Esophagus squamous epithelium (tissue), 5 donors: ENCODE measurements at regions not wholly inside any gene's neighbourhood (a gene's known extent, or its start where the extent isn't known, plus 50 kb on each side); places are given as distances from the start of the nearest gene placed in this dataset.

Experiments
- DNase-seq: peaks from one replicate; lab custom pipeline; 2025; lab: John Stamatoyannopoulos, UW
- H3K27ac ChIP-seq, 4 donors: fragments of 200-600 bp; sonication (generic); one replicate each; pipeline ENCODE4 v1.5.1; 2016 to 2019; ENCODE audit warnings: mild to moderate bottlenecking in 1 of 4
- H3K27me3 ChIP-seq, 4 donors: fragments of 200-600 bp; sonication (generic); 1 replicate in 3 of 4; 2 replicates in 1 of 4; pipeline versions ENCODE4 v1.5.1 to v1.6.0; 2017 to 2021; ENCODE audit warnings: antibody characterized with exemption in 1 of 4
- H3K36me3 ChIP-seq, 3 donors: fragments of 200-600 bp; sonication (generic); one replicate each; pipeline ENCODE4 v1.5.1; 2016 to 2019
- H3K4me1 ChIP-seq, 3 donors: fragments of 200-600 bp; sonication (generic); one replicate each; pipeline ENCODE4 v1.5.1; 2017 to 2019
- H3K4me3 ChIP-seq, 4 donors: fragments of 200-600 bp; sonication (generic); 1 replicate in 3 of 4; 2 replicates in 1 of 4; pipeline ENCODE4 v1.5.1; 2016 to 2019; ENCODE audit warnings: mild to moderate bottlenecking in 2 of 4, moderate library complexity in 1 of 4
- H3K9me3 ChIP-seq, 3 donors: fragments of 200-600 bp; sonication (generic); one replicate each; pipeline ENCODE4 v1.5.1; 2016 to 2019
- POLR2A ChIP-seq, 4 donors: fragments of 450-650 bp; IDR thresholded peaks; one replicate each; pipeline ENCODE4 v1.6.1; 2017; ENCODE audit warnings: antibody characterized with exemption in 4 of 4, mild to moderate bottlenecking in 4 of 4, moderate library complexity in 3 of 4
- WGBS, 2 donors: methylation state at CpG; one replicate each; pipeline ENCODE4 v1.1.5; 2018; 5-methylcytosine and 5-hydroxymethylcytosine counted together
- intact Hi-C: fragments of 100-400 bp; cut with DNase I; formaldehyde crosslinking; loops from one replicate; pipeline ENCODE4 v1.15.0; 2022
- TF ChIP-seq, protein P1 (sequence below), 6 experiments: fragments of 450-650 bp in 4 of 6; fragments of 200-600 bp in 2 of 6; sonication (generic) in 2 of 6; IDR thresholded peaks; one replicate each; pipeline ENCODE4 v1.5.1; 2016 to 2019; ENCODE audit warnings: antibody characterized with exemption in 6 of 6, mild to moderate bottlenecking in 4 of 6, moderate library complexity in 4 of 6
- donor health status: DM: yes; HTN: yes; CAD: no.

DNA sequence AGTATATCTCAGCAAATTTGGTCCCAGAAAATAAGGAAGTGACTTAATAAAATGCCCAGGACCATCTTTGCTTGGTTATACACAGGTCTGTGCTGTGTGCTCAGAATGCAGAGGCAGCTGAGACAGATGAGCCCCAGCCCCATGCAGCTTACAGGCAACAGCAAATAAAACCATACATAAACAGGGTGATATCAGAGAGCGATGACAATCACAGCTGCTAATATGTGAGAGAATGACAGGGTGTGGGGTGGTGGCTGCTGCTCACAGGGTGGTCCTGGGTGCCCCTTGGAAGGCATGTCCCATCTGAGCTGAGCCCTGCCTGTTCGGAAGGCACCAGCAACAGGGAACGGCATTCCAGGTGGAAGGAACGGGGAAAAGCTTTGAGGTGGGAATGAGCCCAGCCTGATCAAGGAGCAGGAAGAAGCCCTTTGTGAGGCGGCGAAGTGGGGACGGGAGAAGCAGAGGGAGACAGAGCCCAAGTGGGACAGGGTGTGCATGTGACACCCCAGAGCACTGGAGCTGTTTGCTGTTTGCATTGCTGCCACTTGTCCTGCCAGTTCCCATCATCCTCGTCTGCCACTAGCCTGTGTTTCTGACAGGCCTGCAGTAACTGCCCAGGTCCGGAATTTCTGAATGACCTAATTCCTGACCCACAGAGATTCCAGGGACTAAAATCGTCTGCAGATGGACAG is 150.5 kb downstream of the KATNIP start:
- Histone ChIP-seq H3K4me1 (no peaks in the 10 kb centered on the region), H3K4me3 (no peak overlapping the region), H3K9me3 (no peaks in the 10 kb centered on the region), H3K36me3 (peaks cover 0 to 66% (median 17%) of the 10 kb centered on the region in 3 donors), H3K27ac (no peak overlapping the region), H3K27me3 (no peaks in the 10 kb centered on the region)
- TF ChIP-seq, protein P1, sequence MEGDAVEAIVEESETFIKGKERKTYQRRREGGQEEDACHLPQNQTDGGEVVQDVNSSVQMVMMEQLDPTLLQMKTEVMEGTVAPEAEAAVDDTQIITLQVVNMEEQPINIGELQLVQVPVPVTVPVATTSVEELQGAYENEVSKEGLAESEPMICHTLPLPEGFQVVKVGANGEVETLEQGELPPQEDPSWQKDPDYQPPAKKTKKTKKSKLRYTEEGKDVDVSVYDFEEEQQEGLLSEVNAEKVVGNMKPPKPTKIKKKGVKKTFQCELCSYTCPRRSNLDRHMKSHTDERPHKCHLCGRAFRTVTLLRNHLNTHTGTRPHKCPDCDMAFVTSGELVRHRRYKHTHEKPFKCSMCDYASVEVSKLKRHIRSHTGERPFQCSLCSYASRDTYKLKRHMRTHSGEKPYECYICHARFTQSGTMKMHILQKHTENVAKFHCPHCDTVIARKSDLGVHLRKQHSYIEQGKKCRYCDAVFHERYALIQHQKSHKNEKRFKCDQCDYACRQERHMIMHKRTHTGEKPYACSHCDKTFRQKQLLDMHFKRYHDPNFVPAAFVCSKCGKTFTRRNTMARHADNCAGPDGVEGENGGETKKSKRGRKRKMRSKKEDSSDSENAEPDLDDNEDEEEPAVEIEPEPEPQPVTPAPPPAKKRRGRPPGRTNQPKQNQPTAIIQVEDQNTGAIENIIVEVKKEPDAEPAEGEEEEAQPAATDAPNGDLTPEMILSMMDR (IDR thresholded peaks at IDR 0.05), result no peak
- TF ChIP-seq POLR2A (IDR thresholded peaks at IDR 0.05), result no peak
- WGBS, 2 donors, result 89 to 93% methylated on average over 10 of the region's 10 CpGs
- intact Hi-C loops, result no loop called here
- no peak for DNase-seq

DNA sequence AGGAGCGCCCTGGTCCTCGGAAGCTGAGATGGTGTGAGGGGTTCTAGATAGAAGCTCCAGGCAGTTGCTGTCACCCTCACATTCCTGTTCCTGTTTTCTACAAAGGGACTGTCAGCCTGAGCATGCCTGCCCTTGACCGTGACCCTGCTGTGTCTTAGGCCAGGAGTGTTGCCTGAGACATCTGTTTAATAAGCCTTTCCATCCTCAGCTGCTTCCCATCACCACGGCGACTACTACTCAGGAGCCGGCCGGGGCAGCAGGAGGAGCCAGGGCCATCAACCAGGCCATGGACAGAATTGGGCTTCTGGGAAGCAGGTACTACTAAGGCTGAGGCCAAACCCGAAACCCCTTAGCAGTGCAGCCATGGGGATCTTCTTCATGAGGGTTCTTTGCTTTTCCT is 151.4 kb downstream of the KATNIP start:
- no peaks in the 10 kb centered on the region for H3K27me3 ChIP-seq
- 90 to 98% methylated on average over 7 to 8 of the region's 8 CpGs for WGBS, 2 donors
- H3K4me3 ChIP-seq, result no peak overlapping the region
- TF ChIP-seq, protein P1 (IDR thresholded peaks at IDR 0.05), result no peak
- TF ChIP-seq POLR2A (IDR thresholded peaks at IDR 0.05), result no peak
- intact Hi-C loops, result no loop called here
- H3K36me3 ChIP-seq, result peaks cover 0 to 72% (median 17%) of the 10 kb centered on the region in 3 donors
- no peak for DNase-seq
- H3K9me3 ChIP-seq, result no peaks in the 10 kb centered on the region
- no peak overlapping the region for H3K27ac ChIP-seq
- no peaks in the 10 kb centered on the region for H3K4me1 ChIP-seq

DNA sequence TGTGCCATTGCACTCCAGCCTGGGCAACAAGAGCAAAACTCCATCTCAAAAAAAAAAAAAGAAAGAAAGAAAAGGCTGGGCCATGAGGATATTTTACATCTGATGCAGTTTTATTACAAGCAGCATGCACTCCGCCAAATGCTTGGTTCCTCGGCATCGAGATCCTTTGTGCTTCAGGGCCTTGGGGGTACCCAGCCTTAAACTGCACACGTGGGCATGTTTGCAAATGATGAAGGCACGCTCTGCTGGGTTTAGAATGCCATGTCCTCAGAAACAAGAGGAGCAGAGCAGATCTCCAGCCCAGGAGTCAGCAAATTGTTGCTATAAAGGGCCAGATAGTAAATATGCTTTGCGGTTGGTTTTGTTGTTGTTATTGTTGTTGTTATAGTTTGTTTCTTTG is 153.2 kb downstream of the KATNIP start:
- DNase-seq, result no peak
- Histone ChIP-seq H3K36me3 (peaks cover 0 to 88% (median 17%) of the 10 kb centered on the region in 3 donors), H3K27ac (no peak overlapping the region), H3K9me3 (no peaks in the 10 kb centered on the region), H3K27me3 (no peaks in the 10 kb centered on the region), H3K4me1 (no peaks in the 10 kb centered on the region), H3K4me3 (no peak overlapping the region)
- intact Hi-C loops, result no loop called here
- WGBS, 2 donors, result 85 to 94% methylated on average over 6 of the region's 6 CpGs
- TF ChIP-seq, protein P1 (IDR thresholded peaks at IDR 0.05), result no peak
- TF ChIP-seq POLR2A (IDR thresholded peaks at IDR 0.05), result no peak

DNA sequence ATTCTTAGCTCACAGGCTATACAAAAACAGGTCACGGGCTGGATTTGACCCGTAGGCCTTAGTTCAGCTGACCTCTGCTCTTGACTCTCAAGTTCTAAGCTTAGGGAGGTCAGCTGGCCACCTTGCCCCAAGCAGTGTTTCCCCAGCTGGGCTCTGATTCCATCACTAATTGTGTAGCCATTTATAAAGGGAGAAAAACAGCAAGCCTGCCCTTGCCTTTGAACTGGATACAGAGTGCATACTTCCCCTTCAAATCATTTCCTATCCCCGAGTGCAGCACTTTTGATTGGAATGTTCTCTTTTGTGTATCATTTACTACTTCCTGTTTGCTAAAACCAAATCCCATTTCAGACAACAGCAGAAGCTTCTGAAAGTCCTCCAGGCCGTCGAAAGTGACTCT is 153.6 kb downstream of the KATNIP start:
- H3K36me3 ChIP-seq, result peaks cover 0 to 88% (median 16%) of the 10 kb centered on the region in 3 donors
- DNase-seq, result no peak

DNA sequence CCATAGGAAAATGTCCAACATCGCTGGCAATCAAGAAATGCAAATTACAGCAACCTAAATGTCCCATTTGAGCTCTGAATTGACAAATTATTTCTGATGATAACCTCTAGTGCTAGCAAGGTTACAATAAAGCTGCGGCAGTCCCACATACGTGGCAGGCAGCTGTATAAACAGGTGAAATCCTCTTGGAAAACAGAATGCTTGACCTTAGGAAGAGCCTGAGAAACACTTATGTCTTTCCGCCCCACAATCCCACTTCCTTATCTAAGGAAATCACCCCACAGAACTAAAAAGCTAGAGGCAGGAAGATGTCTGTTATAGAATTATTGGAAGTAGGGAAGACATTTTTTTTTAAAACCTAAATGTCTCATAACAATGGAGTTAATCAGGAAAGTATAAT is 154.3 kb downstream of the KATNIP start:
- Histone ChIP-seq H3K36me3 (peaks cover 0 to 88% (median 9%) of the 10 kb centered on the region in 3 donors), H3K9me3 (no peaks in the 10 kb centered on the region), H3K4me1 (no peaks in the 10 kb centered on the region), H3K4me3 (no peak overlapping the region), H3K27ac (no peak overlapping the region), H3K27me3 (no peaks in the 10 kb centered on the region)
- TF ChIP-seq POLR2A (IDR thresholded peaks at IDR 0.05), result no peak
- TF ChIP-seq, protein P1 (IDR thresholded peaks at IDR 0.05), result no peak
- DNase-seq, result no peak
- intact Hi-C loops, result no loop called here
- WGBS, 2 donors, result 72 to 93% methylated on average over 4 of the region's 4 CpGs

More for the DNA sequence above, 153.6 kb downstream of the KATNIP start:
- intact Hi-C loops, result no loop called here
- Histone ChIP-seq H3K27ac (no peak overlapping the region), H3K4me3 (no peak overlapping the region), H3K27me3 (no peaks in the 10 kb centered on the region), H3K4me1 (no peaks in the 10 kb centered on the region), H3K9me3 (no peaks in the 10 kb centered on the region)
- 67 to 83% methylated on average over 3 to 4 of the region's 5 CpGs for WGBS, 2 donors
- TF ChIP-seq POLR2A (IDR thresholded peaks at IDR 0.05), result no peak
- TF ChIP-seq, protein P1 (IDR thresholded peaks at IDR 0.05), result no peak
